ENCODE measurements at regions not wholly inside any gene's neighbourhood (a gene's known extent, or its start where the extent isn't known, plus 50 kb on each side); places are given as distances from the start of the nearest gene placed in this dataset.

DNA sequence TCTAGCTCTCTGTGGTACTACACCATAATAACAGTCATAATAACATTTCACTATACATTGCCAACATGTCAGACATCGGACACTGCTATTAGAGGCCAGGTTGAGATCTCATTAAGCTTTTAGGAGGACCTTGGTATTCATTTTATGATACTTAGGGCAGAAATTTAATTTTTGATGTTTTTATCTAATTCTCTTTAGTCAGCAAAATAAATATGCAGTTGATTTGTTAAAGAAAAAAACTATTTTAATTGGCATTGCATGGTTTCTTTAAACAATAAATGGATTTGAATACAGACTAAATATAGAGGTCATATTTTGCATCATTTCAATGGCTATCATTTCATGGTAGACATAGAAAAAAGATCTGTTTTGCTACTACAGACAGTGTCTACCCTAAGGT is 308.7 kb downstream of the PRDM5 start:
- no peak for DNase-seq (ENCODE audit: low spot score)
- TF ChIP-seq, protein P1, sequence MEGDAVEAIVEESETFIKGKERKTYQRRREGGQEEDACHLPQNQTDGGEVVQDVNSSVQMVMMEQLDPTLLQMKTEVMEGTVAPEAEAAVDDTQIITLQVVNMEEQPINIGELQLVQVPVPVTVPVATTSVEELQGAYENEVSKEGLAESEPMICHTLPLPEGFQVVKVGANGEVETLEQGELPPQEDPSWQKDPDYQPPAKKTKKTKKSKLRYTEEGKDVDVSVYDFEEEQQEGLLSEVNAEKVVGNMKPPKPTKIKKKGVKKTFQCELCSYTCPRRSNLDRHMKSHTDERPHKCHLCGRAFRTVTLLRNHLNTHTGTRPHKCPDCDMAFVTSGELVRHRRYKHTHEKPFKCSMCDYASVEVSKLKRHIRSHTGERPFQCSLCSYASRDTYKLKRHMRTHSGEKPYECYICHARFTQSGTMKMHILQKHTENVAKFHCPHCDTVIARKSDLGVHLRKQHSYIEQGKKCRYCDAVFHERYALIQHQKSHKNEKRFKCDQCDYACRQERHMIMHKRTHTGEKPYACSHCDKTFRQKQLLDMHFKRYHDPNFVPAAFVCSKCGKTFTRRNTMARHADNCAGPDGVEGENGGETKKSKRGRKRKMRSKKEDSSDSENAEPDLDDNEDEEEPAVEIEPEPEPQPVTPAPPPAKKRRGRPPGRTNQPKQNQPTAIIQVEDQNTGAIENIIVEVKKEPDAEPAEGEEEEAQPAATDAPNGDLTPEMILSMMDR (IDR thresholded peaks at IDR 0.05), result no peak
- H3K27ac ChIP-seq, result no peak overlapping the region

DNA sequence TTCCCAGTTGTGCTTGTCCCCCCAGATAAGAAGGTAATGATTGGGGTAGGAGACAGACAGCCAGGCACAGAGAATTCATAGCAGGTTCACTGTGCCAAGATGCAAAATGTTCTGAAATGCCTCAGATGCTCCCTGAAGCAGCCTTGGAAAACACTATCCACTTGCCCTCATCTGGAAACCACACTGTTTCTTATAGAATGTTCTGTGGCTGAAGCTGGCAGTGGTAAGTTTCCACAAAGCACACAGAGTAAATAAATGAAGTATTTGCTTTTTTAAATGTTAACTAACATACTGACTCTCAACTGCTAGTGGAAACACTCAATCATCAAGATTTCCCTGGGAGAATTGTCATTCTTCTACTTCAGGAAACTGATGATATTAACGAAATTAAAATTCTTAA is 311.4 kb downstream of the PRDM5 start:
- DNase-seq (ENCODE audit: low spot score), result no peak
- H3K27ac ChIP-seq, result no peak overlapping the region
- no peak overlapping the region for H3K4me3 ChIP-seq
- TF ChIP-seq, protein P1 (IDR thresholded peaks at IDR 0.05), result no peak

More for the DNA sequence above, 308.7 kb downstream of the PRDM5 start:
- no peak overlapping the region for H3K4me3 ChIP-seq

DNA sequence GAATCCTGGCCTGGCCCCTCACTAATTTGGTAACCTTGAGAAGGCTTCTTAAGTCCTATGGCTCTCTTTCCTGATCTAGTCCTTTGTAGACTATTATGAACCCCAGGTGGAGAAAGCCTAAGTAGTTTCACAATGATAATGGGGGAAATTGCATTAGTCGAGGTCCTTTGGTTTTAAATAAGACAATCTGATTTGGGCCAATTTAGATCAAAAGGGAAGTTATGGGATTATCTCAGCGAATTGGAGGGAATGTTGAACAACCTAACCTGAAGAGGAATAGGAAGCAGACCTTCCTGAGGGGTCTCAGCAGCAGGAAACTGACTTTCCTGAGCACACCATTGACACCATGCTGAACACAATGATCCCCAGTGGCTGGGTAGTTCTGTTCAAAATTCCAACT is 331.5 kb downstream of the PRDM5 start:
- no peak for DNase-seq (ENCODE audit: low spot score)
- Histone ChIP-seq H3K4me3 (no peak overlapping the region), H3K27ac (no peak overlapping the region)
- TF ChIP-seq, protein P1 (IDR thresholded peaks at IDR 0.05), result no peak

DNA sequence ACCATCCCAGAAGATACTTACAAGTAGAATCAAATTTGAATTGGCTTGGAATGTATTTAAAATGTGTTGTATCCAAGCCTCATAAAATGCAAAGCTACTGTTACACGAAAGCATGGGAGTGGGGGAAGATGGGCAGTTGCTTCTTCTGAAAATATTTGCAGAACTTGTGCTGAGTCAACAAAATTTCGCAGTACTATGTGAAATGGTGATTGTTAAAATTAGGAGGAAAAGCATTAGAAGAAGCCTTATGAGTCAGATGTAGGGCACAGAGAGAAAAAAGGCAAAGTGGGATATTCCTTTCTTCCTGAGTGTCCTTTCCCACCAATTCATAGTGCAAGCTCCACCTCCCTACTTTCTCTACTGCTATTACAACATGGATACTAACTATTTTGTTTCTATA is 332.7 kb downstream of the PRDM5 start:
- DNase-seq (ENCODE audit: low spot score), result no peak
- TF ChIP-seq, protein P1 (IDR thresholded peaks at IDR 0.05), result no peak
- Histone ChIP-seq H3K4me3 (no peak overlapping the region), H3K27ac (no peak overlapping the region)

DNA sequence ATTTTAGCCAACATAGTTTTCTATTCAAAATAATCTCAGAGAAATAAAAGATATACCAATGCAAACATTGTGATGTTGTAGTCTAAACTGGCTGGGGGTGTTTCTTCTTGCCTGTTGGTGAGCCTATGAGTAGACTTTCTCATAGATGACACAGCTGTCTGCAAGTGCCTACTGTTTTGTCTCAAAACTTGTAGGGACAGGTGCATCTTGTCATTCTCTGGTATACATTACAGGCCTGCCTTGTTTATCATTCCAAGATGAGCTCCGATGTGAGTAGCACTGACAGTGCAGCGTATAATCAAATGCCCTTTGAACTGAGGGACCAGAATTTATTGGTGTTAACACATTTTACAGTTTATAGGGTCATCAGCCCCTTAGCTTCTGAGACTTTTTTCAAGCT is 353.8 kb downstream of the PRDM5 start:
- Histone ChIP-seq H3K4me3 (no peak overlapping the region), H3K27ac (no peak overlapping the region)
- DNase-seq (ENCODE audit: low spot score), result no peak
- TF ChIP-seq, protein P1 (IDR thresholded peaks at IDR 0.05), result no peak

DNA sequence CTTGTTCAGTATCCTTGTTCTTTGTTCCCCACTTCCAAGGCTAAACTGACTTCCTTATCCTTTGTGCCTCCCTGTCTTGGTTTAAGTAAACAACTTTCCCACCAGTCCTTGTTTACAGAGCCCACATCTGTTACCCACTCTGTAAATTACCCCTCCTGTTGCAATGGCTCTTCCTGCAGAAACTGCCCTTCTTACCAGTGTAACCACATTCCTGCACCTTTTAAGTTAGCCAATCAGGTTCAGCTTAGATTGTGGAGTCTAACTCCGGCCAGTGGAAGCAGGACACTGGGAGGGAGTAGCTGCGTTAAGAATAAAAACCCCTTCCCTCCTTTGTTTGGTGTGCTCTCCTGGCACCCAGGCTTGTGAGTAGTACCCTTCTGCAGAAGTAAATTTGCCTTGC is 360.9 kb downstream of the PRDM5 start:
- Histone ChIP-seq H3K4me3 (no peak overlapping the region), H3K27ac (no peak overlapping the region)
- TF ChIP-seq, protein P1 (IDR thresholded peaks at IDR 0.05), result no peak
- DNase-seq (ENCODE audit: low spot score), result no peak

DNA sequence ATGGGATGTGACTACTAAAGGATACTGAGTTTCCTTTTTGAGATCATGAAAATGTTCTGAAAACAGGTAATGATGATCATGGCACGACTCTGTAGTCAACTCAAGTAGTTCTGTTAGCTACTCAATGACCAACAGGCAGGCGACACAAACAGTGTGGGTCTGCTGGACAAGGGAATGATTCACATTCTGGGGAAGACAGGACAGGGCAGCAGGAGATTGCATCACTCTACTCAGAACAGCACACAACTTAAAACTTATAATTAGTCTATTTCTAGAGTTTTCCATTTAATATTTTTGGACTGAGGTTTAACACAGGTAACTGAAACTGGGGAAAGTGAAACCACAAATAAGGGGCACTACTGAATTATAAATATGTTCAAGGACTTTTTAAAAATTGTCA is 365.2 kb downstream of the PRDM5 start:
- DNase-seq (ENCODE audit: low spot score), result no peak
- no peak overlapping the region for H3K4me3 ChIP-seq
- TF ChIP-seq, protein P1 (IDR thresholded peaks at IDR 0.05), result no peak
- no peak overlapping the region for H3K27ac ChIP-seq

Data from coronary artery (tissue), 2 donors.